ENCODE measurements at regions not wholly inside any gene's neighbourhood (a gene's known extent, or its start where the extent isn't known, plus 50 kb on each side); places are given as distances from the start of the nearest gene placed in this dataset.

DNA sequence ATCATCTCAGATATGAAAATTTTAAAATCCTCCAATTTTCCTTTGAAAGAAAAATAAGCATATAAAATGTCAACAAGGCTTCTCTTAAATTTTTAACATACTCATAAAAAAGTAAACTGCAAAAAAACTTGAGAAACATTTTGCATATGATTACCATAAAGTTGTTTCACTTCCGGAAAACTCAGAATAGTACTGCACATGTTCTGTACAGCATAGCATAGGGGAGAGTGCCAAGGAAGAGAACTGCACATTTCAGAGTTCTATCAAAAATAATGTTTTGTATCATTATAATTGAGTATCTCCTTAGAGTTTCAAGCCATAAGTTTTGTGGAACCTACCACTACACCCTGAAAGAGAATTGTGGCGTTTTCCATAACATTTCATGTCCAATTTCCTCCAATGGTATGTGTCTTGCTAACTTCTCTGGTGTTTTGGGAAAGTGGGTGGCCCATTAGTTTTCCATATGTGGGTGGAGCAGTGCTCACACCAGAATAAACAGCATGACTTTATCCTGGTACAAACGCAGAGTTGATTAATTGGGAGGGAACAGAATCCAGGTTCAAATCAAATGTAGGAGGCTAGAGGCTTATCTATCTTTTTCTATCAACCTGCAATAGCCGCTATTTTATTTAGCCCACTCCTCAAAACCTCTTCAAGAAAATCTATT, 430.9 kb downstream of the LMO4 start:
- Histone ChIP-seq H3K9me3 (ENCODE audit: insufficient read depth, low read depth, low read length) (no peaks in the 10 kb centered on the region), H3K4me2 (ENCODE audit: low read length) (no peak overlapping the region), H3K4me3 (ENCODE audit: insufficient read depth, low read depth, low read length) (no peak overlapping the region), H3K4me1 (ENCODE audit: insufficient read depth, low read length) (no peaks in the 10 kb centered on the region), H3K9ac (ENCODE audit: low read length) (no peak overlapping the region), H3K27me3 (ENCODE audit: insufficient read depth, low read length) (no peaks in the 10 kb centered on the region), H3K36me3 (ENCODE audit: insufficient read depth, low read length) (no peaks in the 10 kb centered on the region), H4K20me1 (ENCODE audit: insufficient read depth, low read length) (no peaks in the 10 kb centered on the region), H2AFZ (ENCODE audit: low read depth, low read length) (no peak overlapping the region), H3K79me2 (ENCODE audit: insufficient read depth, low read length) (no peaks in the 10 kb centered on the region), H3K27ac (ENCODE audit: low read depth, low read length) (no peak overlapping the region)
- Mint-ChIP-seq H3K4me1 (ENCODE audit: low read depth, unreplicated experiment) (no peaks in the 10 kb centered on the region), H3K27me3 (ENCODE audit: low read depth, unreplicated experiment) (no peaks in the 10 kb centered on the region), H3K36me3 (ENCODE audit: low read depth, unreplicated experiment) (no peaks in the 10 kb centered on the region), H3K27ac (ENCODE audit: unreplicated experiment) (no peak overlapping the region), H3K4me3 (ENCODE audit: unreplicated experiment) (no peak overlapping the region), H3K9me3 (ENCODE audit: unreplicated experiment) (no peaks in the 10 kb centered on the region)
- no peak for TF ChIP-seq EZH2 (IDR thresholded peaks at IDR 0.05; ENCODE audit: insufficient read depth, low read length)
- DNase-seq (ENCODE audit: low read depth) = no peak
- no peak for FAIRE-seq

- H3K36me3 Mint-ChIP-seq (ENCODE audit: low read depth, unreplicated experiment) = no peaks in the 10 kb centered on the region
- H3K9me3 ChIP-seq (ENCODE audit: insufficient read depth, low read depth, low read length) = no peaks in the 10 kb centered on the region
- no peaks in the 10 kb centered on the region for H3K27me3 Mint-ChIP-seq (ENCODE audit: low read depth, unreplicated experiment)
- no peaks in the 10 kb centered on the region for H3K79me2 ChIP-seq (ENCODE audit: insufficient read depth, low read length)
- no peak overlapping the region for H2AFZ ChIP-seq (ENCODE audit: low read depth, low read length)
- DNase-seq (ENCODE audit: low read depth) = peak; percentile 29
- H3K9ac ChIP-seq (ENCODE audit: low read length) = no peak overlapping the region
- H3K4me1 Mint-ChIP-seq (ENCODE audit: low read depth, unreplicated experiment) = no peaks in the 10 kb centered on the region
- H3K4me3 Mint-ChIP-seq (ENCODE audit: unreplicated experiment) = no peak overlapping the region
- H3K4me1 ChIP-seq (ENCODE audit: insufficient read depth, low read length) = no peaks in the 10 kb centered on the region
- H3K36me3 ChIP-seq (ENCODE audit: insufficient read depth, low read length) = no peaks in the 10 kb centered on the region
- no peak overlapping the region for H3K27ac Mint-ChIP-seq (ENCODE audit: unreplicated experiment)
- H3K4me3 ChIP-seq (ENCODE audit: insufficient read depth, low read depth, low read length) = no peak overlapping the region
- no peak for FAIRE-seq
- H3K27ac ChIP-seq (ENCODE audit: low read depth, low read length) = no peak overlapping the region
- H4K20me1 ChIP-seq (ENCODE audit: insufficient read depth, low read length) = no peaks in the 10 kb centered on the region
- TF ChIP-seq EZH2 (IDR thresholded peaks at IDR 0.05; ENCODE audit: insufficient read depth, low read length) = no peak
- TF ChIP-seq CTCF (IDR thresholded peaks at IDR 0.05; ENCODE audit: insufficient read depth, low read depth, low read length) = no peak
- H3K27me3 ChIP-seq (ENCODE audit: insufficient read depth, low read length) = no peaks in the 10 kb centered on the region
- H3K9me3 Mint-ChIP-seq (ENCODE audit: unreplicated experiment) = no peaks in the 10 kb centered on the region
- no peak overlapping the region for H3K4me2 ChIP-seq (ENCODE audit: low read length)
Measured at GRCh38 chr1:87760155-87760554, 431.5 kb downstream of the LMO4 start.

DNA sequence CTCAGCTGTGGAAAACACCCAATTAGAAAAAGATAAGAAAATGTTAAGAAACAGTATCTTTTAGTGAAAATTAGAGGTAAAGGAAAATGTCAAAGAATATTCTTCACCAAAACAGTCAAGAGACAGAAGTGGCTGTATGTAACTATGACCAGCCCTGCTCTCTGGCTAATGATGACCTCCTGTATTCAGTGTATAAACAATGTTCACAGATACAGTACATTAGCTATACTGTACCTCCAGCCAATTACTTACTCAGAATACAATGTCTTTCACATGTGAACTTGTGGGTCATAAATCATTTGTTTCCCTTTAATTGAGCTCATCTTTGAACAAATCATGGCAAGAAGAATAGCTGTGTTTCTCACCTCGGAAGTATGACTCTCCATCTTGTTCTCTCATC, 432.0 kb downstream of the LMO4 start:
- no peak overlapping the region for H3K9ac ChIP-seq (ENCODE audit: low read length)
- Mint-ChIP-seq H3K4me1 (ENCODE audit: low read depth, unreplicated experiment) (no peaks in the 10 kb centered on the region), H3K27me3 (ENCODE audit: low read depth, unreplicated experiment) (no peaks in the 10 kb centered on the region), H3K27ac (ENCODE audit: unreplicated experiment) (no peak overlapping the region), H3K36me3 (ENCODE audit: low read depth, unreplicated experiment) (no peaks in the 10 kb centered on the region), H3K4me3 (ENCODE audit: unreplicated experiment) (no peak overlapping the region), H3K9me3 (ENCODE audit: unreplicated experiment) (no peaks in the 10 kb centered on the region)
- no peaks in the 10 kb centered on the region for H3K9me3 ChIP-seq (ENCODE audit: insufficient read depth, low read depth, low read length)
- H2AFZ ChIP-seq (ENCODE audit: low read depth, low read length) = no peak overlapping the region
- H4K20me1 ChIP-seq (ENCODE audit: insufficient read depth, low read length) = no peaks in the 10 kb centered on the region
- no peaks in the 10 kb centered on the region for H3K79me2 ChIP-seq (ENCODE audit: insufficient read depth, low read length)
- no peaks in the 10 kb centered on the region for H3K4me1 ChIP-seq (ENCODE audit: insufficient read depth, low read length)
- peak; percentile 50 for FAIRE-seq
- TF ChIP-seq EZH2 (IDR thresholded peaks at IDR 0.05; ENCODE audit: insufficient read depth, low read length) (no peak), CTCF (IDR thresholded peaks at IDR 0.05; ENCODE audit: insufficient read depth, low read depth, low read length) (no peak)
- no peak overlapping the region for H3K4me2 ChIP-seq (ENCODE audit: low read length)
- no peak overlapping the region for H3K27ac ChIP-seq (ENCODE audit: low read depth, low read length)
- no peaks in the 10 kb centered on the region for H3K27me3 ChIP-seq (ENCODE audit: insufficient read depth, low read length)
- H3K4me3 ChIP-seq (ENCODE audit: insufficient read depth, low read depth, low read length) = no peak overlapping the region
- no peaks in the 10 kb centered on the region for H3K36me3 ChIP-seq (ENCODE audit: insufficient read depth, low read length)
- no peak for DNase-seq (ENCODE audit: low read depth)
